ENCODE measurements at regions not wholly inside any gene's neighbourhood (a gene's known extent, or its start where the extent isn't known, plus 50 kb on each side); places are given as distances from the start of the nearest gene placed in this dataset.

GRCh38 chr3:73835945-73836344 lies 211.2 kb upstream of the PDZRN3 start:
- TF ChIP-seq CTCF (IDR thresholded peaks at IDR 0.05 in 8 of 11, conservative IDR thresholded peaks at IDR 0.05 in 3 of 11) (no peak), POLR2AphosphoS5 (IDR thresholded peaks at IDR 0.05) (no peak)
